Astrocyte (in vitro differentiated cells and primary cell): ENCODE measurements at regions not wholly inside any gene's neighbourhood (a gene's known extent, or its start where the extent isn't known, plus 50 kb on each side); places are given as distances from the start of the nearest gene placed in this dataset.
A peak's percentile ranks its signal among the peaks of the same experiment; 100 is the strongest.
"Not testable (repeated sequence)": the region's sequence is repeated elsewhere in the genome, so short reads cannot be mapped to it uniquely, and the experiment has no call there.

ENCODE experiments used
- DNase-seq: peaks from one replicate; pipeline ENCODE4 v3.0.0-alpha.2; 2010; ENCODE audit warnings: low read depth
- FAIRE-seq: peaks from 2 replicates; lab custom pipeline; 2011; peaks lifted over from hg19 to GRCh38; lab: Jason Lieb, UNC
- H2AFZ ChIP-seq: 2 replicates; pipeline ENCODE4 v1.6.0; 2012; ENCODE audit warnings: low read depth, low read length, inconsistent platforms
- H3K27ac ChIP-seq: 2 replicates; pipeline ENCODE4 v1.5.1; 2011; ENCODE audit warnings: low read depth, low read length, inconsistent platforms
- H3K27me3 ChIP-seq: 2 replicates; pipeline ENCODE4 v1.6.0; 2011; ENCODE audit warnings: low read length, inconsistent platforms; ENCODE audit not compliant: insufficient read depth
- H3K36me3 ChIP-seq: 2 replicates; pipeline ENCODE4 v1.5.1; 2011; ENCODE audit warnings: low read length, inconsistent platforms; ENCODE audit not compliant: insufficient read depth
- H3K4me1 ChIP-seq: 2 replicates; pipeline ENCODE4 v1.5.1; 2011; ENCODE audit warnings: low read length, inconsistent platforms; ENCODE audit not compliant: insufficient read depth
- H3K4me2 ChIP-seq: 2 replicates; pipeline ENCODE4 v1.6.0; 2012; ENCODE audit warnings: low read length, inconsistent platforms
- H3K4me3 ChIP-seq: 2 replicates; pipeline ENCODE4 v1.5.1; 2011; ENCODE audit warnings: low read depth, mild to moderate bottlenecking, low read length, inconsistent platforms; ENCODE audit not compliant: insufficient read depth
- H3K79me2 ChIP-seq: 2 replicates; pipeline ENCODE4 v1.6.0; 2012; ENCODE audit warnings: mild to moderate bottlenecking, low read length, inconsistent platforms; ENCODE audit not compliant: insufficient read depth
- H3K9ac ChIP-seq: 2 replicates; pipeline ENCODE4 v1.6.0; 2012; ENCODE audit warnings: mild to moderate bottlenecking, low read length, inconsistent platforms
- H3K9me3 ChIP-seq: 2 replicates; pipeline ENCODE4 v1.5.1; 2012; ENCODE audit warnings: low read depth, mild to moderate bottlenecking, low read length, inconsistent platforms; ENCODE audit not compliant: insufficient read depth
- H4K20me1 ChIP-seq: 2 replicates; pipeline ENCODE4 v1.6.0; 2012; ENCODE audit warnings: low read length, inconsistent platforms; ENCODE audit not compliant: insufficient read depth
- H3K27ac Mint-ChIP-seq: one replicate; pipeline ENCODE4 v1.8.0; 2021; ENCODE audit warnings: mild to moderate bottlenecking, mixed read lengths; ENCODE audit not compliant: unreplicated experiment
- H3K27me3 Mint-ChIP-seq: one replicate; pipeline ENCODE4 v1.8.0; 2021; ENCODE audit warnings: low read depth, mixed read lengths; ENCODE audit not compliant: unreplicated experiment
- H3K36me3 Mint-ChIP-seq: one replicate; pipeline ENCODE4 v1.8.0; 2021; ENCODE audit warnings: low read depth, mixed read lengths; ENCODE audit not compliant: unreplicated experiment
- H3K4me1 Mint-ChIP-seq: one replicate; pipeline ENCODE4 v1.8.0; 2021; ENCODE audit warnings: low read depth, mixed read lengths; ENCODE audit not compliant: unreplicated experiment
- H3K4me3 Mint-ChIP-seq: one replicate; pipeline ENCODE4 v1.8.0; 2021; ENCODE audit warnings: mild to moderate bottlenecking, moderate library complexity, mixed read lengths; ENCODE audit not compliant: unreplicated experiment
- H3K9me3 Mint-ChIP-seq: one replicate; pipeline ENCODE4 v1.8.0; 2021; ENCODE audit warnings: mild to moderate bottlenecking, mixed read lengths; ENCODE audit not compliant: unreplicated experiment
- CTCF ChIP-seq: IDR thresholded peaks from 2 replicates; pipeline ENCODE4 v1.5.1; 2011; ENCODE audit warnings: low read depth, mild to moderate bottlenecking, inconsistent platforms, low read length, moderate library complexity; ENCODE audit not compliant: insufficient read depth
- EZH2 ChIP-seq: IDR thresholded peaks from 2 replicates; pipeline ENCODE4 v1.6.1; 2012; ENCODE audit warnings: mild to moderate bottlenecking, low read length, inconsistent platforms; ENCODE audit not compliant: insufficient read depth

GRCh38 chr13:83125791-83126190, 756.5 kb downstream of the SLITRK1 start:
- Histone ChIP-seq H2AFZ (no peak overlapping the region), H3K4me2 (no peak overlapping the region), H3K9ac (no peak overlapping the region), H3K4me1 (no peaks in the 10 kb centered on the region), H3K36me3 (no peaks in the 10 kb centered on the region), H3K27me3 (no peaks in the 10 kb centered on the region), H3K9me3 (no peaks in the 10 kb centered on the region), H3K79me2 (no peaks in the 10 kb centered on the region), H4K20me1 (no peaks in the 10 kb centered on the region), H3K4me3 (no peak overlapping the region), H3K27ac (no peak overlapping the region)
- H3K27me3 Mint-ChIP-seq = no peaks in the 10 kb centered on the region
- FAIRE-seq = no peak
- TF ChIP-seq CTCF = no peak
- no peak for TF ChIP-seq EZH2
- H3K36me3 Mint-ChIP-seq = no peaks in the 10 kb centered on the region
- no peak overlapping the region for H3K4me3 Mint-ChIP-seq
- no peak overlapping the region for H3K27ac Mint-ChIP-seq
- H3K4me1 Mint-ChIP-seq = no peaks in the 10 kb centered on the region
- no peaks in the 10 kb centered on the region for H3K9me3 Mint-ChIP-seq
- DNase-seq = no peak

GRCh38 chr13:83121896-83122295, 760.4 kb downstream of the SLITRK1 start:
- no peak overlapping the region for H3K27ac ChIP-seq
- no peak overlapping the region for H3K4me3 ChIP-seq
- Mint-ChIP-seq H3K9me3 (no peaks in the 10 kb centered on the region), H3K4me3 (no peak overlapping the region), H3K4me1 (no peaks in the 10 kb centered on the region), H3K36me3 (no peaks in the 10 kb centered on the region), H3K27ac (no peak overlapping the region), H3K27me3 (no peaks in the 10 kb centered on the region)
- H3K4me2 ChIP-seq = no peak overlapping the region
- no peaks in the 10 kb centered on the region for H3K36me3 ChIP-seq
- H3K9ac ChIP-seq = no peak overlapping the region
- TF ChIP-seq EZH2 = no peak
- FAIRE-seq (no peak), DNase-seq (peak; percentile 2)
- no peaks in the 10 kb centered on the region for H3K79me2 ChIP-seq
- no peaks in the 10 kb centered on the region for H4K20me1 ChIP-seq
- no peaks in the 10 kb centered on the region for H3K4me1 ChIP-seq
- H3K9me3 ChIP-seq = no peaks in the 10 kb centered on the region
- no peaks in the 10 kb centered on the region for H3K27me3 ChIP-seq
- no peak overlapping the region for H2AFZ ChIP-seq

GRCh38 chr13:83117046-83117445, 765.2 kb downstream of the SLITRK1 start:
- Histone ChIP-seq H3K27ac (no peak overlapping the region), H3K4me3 (no peak overlapping the region), H2AFZ (no peak overlapping the region), H3K4me2 (no peak overlapping the region), H3K9ac (no peak overlapping the region), H3K36me3 (no peaks in the 10 kb centered on the region), H3K79me2 (no peaks in the 10 kb centered on the region), H3K27me3 (no peaks in the 10 kb centered on the region), H3K4me1 (no peaks in the 10 kb centered on the region), H3K9me3 (no peaks in the 10 kb centered on the region), H4K20me1 (no peaks in the 10 kb centered on the region)
- DNase-seq = no peak
- TF ChIP-seq CTCF = no peak
- TF ChIP-seq EZH2 = no peak
- H3K36me3 Mint-ChIP-seq = no peaks in the 10 kb centered on the region
- no peaks in the 10 kb centered on the region for H3K9me3 Mint-ChIP-seq
- H3K27me3 Mint-ChIP-seq = no peaks in the 10 kb centered on the region
- H3K4me3 Mint-ChIP-seq = no peak overlapping the region
- no peak overlapping the region for H3K27ac Mint-ChIP-seq
- no peak for FAIRE-seq
- no peaks in the 10 kb centered on the region for H3K4me1 Mint-ChIP-seq

GRCh38 chr13:83101574-83102247, 780.6 kb downstream of the SLITRK1 start:
- H3K36me3 Mint-ChIP-seq, H3K4me3 Mint-ChIP-seq, H3K9ac ChIP-seq, FAIRE-seq, H3K4me1 ChIP-seq, H3K9me3 Mint-ChIP-seq, DNase-seq, H3K36me3 ChIP-seq, H3K27ac ChIP-seq, H3K79me2 ChIP-seq, H3K27ac Mint-ChIP-seq, H2AFZ ChIP-seq, H3K9me3 ChIP-seq, H3K27me3 Mint-ChIP-seq, H3K27me3 ChIP-seq, H4K20me1 ChIP-seq, H3K4me1 Mint-ChIP-seq, H3K4me3 ChIP-seq, H3K4me2 ChIP-seq: not testable (repeated sequence)
